Left cardiac atrium (tissue), 4 donors: ENCODE measurements at regions not wholly inside any gene's neighbourhood (a gene's known extent, or its start where the extent isn't known, plus 50 kb on each side); places are given as distances from the start of the nearest gene placed in this dataset.

Source experiments
- ATAC-seq, 2 donors: fragments of 200-7000 bp; cut with Tn5 transposase; one replicate each; pipeline ENCODE4 v1.9.1; 2020; ENCODE audit warnings: mild to moderate bottlenecking in 2 of 2, moderate library complexity in 2 of 2
- DNase-seq: peaks from one replicate; pipeline ENCODE4 v3.0.0-alpha.2; 2020
- intact Hi-C, 2 donors: fragments of 100-400 bp; cut with DNase I; formaldehyde crosslinking; loops; one replicate each; pipeline versions ENCODE4 v1.14.1 to v1.15.1; 2022 to 2023
- donor health status: DM: no; HTN: yes; CAD: no.
- donor health status: DM: no; HTN: yes; CAD: no; lungs with severe emphysema.
- donor health status: DM: yes; HTN: yes; CAD: no.
- donor health status: Dilated cardiomyopathy.

DNA sequence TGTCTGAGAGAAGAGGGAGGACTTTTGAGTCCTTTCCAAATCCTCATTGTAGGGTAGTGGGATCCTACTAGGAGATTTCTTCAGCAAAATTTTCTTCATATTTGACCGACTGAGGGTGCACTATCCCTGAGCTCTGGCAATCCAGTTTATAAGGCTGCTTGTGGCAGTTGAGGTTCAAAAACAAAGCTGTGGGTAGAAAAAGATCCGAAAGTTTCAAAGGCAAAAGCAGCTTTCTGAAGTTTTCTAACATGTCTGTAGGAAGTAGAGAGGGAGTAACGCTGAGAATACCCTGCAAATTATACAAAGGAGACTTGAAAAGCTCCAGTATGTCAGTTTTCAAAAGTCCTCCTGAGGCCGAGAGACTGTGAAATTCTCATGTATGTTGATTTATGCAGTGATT, 1039.3 kb upstream of the PIK3C3 start:
- DNase-seq = no peak

DNA sequence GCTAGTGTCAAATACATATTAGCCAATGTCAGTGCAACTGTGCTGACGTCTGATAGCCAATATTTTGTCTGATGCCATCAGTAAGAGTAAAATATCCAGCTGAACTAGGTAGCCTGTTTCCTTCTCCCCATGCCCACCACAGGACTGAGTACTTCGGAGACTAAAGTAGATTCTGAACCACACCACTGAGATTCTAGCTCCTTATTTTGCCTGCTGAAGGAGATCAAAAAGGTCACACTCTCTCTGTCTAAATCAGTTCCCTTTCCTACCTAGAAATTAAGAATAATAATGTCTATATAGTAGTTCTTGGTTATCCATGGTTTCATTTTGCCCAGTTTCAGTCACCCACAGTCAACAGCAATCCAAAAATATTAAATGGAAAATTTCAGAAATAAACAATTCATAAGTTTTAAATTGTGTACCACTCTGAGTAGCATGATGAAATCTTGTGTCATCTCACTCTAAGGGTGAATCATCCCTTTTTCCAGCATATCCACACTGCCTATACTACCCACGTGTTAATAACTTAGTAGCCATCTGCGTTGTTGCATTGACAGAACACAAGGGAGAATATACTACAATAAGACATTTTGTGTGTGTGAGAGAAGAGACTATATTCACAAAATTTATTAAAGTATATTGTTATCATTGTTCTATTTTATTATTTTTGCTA, 1043.3 kb upstream of the PIK3C3 start:
- ATAC-seq = no peak
- no peak for DNase-seq
- intact Hi-C loops = no loop called here

More for the DNA sequence above, 1039.3 kb upstream of the PIK3C3 start:
- intact Hi-C loops = no loop called here
- no peak for ATAC-seq

DNA sequence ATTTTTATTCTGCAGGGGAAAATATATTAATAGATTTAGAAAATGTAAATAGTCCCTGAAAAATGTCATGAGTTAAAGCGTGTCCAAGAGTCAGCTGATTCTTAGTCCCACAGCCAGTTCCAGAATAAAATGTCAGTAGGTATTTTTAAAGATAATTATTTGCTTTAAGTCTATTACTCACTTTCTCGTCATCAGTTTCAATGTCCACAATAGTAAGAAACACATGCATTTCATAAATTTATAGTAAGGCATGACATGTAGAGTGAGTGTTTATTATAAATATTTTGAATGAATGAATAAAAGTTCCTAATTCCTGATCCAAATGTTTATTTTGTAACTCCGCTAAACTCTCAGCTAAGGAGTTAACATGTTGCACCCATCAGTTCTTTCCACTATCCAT, 1044.0 kb upstream of the PIK3C3 start:
- intact Hi-C loops = no loop called here

DNA sequence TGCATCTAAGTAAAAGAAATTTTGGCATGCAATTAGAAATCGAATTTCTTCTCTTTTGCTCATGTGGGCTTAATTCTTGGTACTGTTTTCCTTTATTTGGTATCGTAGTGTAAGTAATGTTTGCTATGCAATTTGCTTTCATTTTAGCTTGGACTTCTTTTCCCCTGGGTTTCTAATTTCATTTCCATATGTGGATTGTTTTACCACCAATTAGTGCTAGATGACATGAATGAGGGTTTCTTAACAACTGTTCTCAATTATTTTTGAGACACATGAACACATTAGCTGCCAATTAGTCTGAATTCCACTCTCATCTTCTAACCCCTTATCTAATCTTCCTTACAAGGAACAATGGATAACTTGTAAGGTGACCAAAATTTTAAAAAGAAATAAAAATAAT, 1047.2 kb upstream of the PIK3C3 start:
- intact Hi-C loops = no loop called here
- no peak for DNase-seq
- no peak for ATAC-seq

More for the DNA sequence above, 1044.0 kb upstream of the PIK3C3 start:
- DNase-seq (no peak), ATAC-seq (no peak)

DNA sequence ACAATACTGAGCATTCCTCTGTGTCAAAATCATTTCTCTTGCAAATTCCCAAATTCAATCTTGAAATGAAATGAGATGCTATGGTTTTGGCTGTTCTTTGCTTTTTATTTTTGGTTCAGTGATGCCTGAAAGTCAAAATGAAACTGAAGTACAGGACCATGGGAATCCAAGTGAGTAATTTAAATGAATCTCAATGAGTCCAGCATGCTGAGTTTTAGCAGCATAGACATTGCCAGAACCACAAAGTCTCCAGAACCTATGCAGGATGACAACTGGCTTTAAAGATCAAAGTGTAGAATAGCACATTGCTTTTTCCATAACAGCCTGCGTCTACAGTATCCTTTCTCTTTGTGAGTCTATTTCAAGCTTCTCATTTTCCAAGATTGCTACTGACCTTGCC, 1050.7 kb upstream of the PIK3C3 start:
- ATAC-seq = no peak
- intact Hi-C loops = no loop called here
- no peak for DNase-seq

DNA sequence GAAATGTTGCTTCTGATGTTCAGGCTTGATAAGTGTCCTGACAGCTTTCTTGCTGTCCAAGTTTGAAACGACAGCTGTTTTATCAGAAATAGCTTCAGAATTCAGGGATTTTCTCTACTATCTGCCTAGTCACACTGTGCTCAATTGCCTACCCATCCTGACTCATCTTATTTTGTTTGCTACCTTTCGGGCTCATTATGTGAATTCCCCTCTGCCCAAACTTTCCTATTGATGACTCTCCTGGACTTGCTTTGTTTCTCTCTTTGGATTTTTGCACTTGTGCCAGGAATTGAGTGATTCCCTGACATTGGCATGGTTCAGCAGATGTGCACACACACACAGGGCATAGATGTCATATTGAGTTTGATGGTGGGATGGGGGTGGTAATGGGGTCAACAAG, 1052.6 kb upstream of the PIK3C3 start:
- intact Hi-C loops = no loop called here
- DNase-seq = no peak

DNA sequence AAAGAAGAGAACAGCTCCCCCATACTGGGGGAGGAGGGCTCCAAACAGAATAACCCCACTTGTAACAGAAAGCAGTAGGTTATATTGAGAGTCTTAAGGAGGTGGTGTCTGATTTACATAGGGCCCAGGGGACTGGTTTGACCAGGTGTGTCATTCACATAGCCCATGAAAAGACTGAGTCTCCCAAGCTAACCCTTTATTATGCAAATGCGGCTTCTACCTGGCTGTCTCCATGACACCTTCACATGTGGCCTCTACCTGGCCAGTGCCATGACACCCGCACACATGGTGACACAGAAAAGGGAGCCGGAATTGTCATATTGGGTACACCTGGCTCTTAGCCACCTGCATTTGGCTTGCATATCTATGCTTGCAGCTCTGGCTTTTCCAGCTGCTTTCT, 1057.2 kb upstream of the PIK3C3 start:
- intact Hi-C loops = no loop called here
- ATAC-seq = no peak
- DNase-seq = no peak

More for the DNA sequence above, 1052.6 kb upstream of the PIK3C3 start:
- ATAC-seq = no peak

DNA sequence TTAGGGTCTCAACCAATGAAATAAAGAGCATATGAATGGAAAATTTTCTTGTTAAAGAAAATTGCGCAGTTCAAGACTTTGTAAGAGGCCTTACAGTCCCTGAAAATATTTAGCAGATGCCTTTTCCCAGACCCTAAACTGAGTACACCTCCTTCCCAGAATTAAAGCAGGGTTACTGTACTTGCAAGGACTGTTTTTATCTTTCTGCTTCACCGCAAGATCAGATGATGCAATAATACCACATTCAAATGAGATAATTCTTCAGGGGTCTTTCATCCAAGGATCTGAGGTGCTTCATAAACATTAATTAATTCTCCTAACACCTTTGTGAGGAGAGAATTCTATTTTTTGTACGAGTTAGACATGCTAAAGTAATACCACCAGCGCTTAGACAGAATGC, 1071.8 kb upstream of the PIK3C3 start:
- no peak for ATAC-seq
- no peak for DNase-seq
- intact Hi-C loops = no loop called here

DNA sequence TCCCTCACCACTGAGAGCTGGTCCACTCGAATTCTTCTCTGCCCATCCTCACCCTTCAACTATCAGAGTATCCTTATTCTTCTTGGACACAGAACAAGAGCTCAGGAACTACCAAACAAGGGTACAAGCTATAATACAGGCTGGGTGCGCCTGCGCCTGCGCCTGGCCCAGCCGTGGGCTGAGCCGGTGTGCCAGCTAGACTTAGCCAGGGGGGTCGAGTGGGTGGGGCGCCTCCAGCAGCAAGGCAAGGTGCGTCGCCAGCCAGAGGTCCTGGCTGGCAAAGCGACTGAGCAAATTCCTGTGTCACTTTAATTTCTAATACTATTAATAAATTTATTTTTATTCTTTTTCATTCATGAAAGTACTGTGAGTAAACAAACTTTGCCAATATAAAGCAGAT, 1072.6 kb upstream of the PIK3C3 start:
- DNase-seq (no peak), ATAC-seq (no peak)
- intact Hi-C loops = no loop called here

DNA sequence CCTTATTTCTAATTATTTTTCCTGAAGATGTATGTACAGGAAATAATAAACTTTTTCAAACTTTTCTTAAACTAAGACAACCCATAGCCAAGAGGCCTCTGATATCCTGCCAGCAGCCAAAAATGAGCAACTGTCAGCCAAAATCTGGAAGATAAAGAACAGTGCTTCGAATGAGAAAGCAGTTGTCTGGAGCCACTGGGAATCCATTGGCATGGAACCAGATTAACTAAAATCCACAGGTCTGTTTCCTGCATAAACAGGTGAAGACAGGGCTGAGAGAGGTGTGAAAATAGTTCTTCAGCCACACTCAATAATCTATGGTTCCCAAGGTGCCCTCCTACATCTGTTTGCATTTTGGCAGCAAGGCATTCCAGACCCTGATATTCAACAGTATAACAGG, 1076.7 kb upstream of the PIK3C3 start:
- intact Hi-C loops = no loop called here

DNA sequence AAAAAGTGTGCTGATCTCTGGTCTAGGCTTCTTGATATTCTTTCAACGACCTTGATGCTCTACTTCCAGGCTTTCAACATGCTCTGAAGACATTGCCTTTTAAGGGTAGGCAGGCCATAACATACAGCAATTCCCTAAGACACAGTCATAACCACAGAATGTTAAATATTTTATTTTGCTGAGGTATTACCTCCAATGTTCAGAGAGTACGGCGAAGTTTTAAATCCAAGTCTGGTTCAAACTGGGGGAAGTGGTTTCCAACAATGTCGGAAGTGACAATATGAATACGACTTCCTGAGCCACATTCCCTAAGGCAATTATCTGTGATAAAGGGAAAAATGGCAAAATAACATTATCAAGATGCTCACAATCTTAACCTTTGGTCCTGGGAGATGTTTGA, 1077.9 kb upstream of the PIK3C3 start:
- ATAC-seq = no peak
- intact Hi-C loops = no loop called here
- DNase-seq = no peak

More for the DNA sequence above, 1076.7 kb upstream of the PIK3C3 start:
- ATAC-seq (no peak), DNase-seq (no peak)

DNA sequence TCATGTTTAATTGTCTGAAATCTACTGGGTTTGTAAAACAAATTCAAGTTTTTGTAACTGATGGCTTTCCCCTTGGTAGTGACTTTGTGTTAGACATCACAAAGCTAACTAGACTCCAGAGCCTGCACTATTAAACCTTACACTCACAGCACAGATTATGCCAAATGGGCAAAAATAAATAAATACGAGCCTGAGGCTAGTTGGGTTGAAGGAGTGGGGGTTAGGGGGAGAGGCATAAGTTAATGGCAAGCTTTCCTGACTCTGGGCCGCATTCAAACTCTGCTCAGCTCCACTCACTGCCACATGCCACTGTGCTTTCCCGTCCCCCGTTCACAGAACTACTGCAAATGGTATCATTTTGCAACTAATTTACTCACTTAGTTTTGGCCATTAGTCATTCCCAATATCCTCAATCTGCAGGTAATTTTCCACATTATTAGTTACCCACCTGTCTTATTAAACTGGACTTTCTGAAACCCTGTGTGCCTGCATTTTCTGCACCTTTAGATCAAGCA, 1079.9 kb upstream of the PIK3C3 start:
- ATAC-seq (no peak), DNase-seq (no peak)
- intact Hi-C loops = no loop called here

DNA sequence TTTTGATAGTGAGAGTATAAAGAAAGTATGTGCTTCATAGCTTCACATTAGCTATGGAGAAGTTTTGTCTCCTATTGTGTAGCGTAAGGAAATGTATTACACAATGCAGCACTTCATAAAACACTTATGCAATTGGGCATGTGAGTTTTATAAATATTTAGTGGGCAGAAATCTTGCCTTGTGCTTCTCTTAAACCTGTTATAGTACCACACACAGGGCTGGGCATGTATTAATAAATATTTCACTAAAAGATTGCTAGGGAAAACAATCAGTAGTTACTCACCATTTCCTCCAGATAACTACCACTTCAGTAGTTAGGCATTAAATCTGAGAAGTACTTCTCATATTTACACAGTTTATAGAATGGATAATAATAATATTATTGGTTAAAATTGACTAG, 1080.8 kb upstream of the PIK3C3 start:
- ATAC-seq = no peak
- no peak for DNase-seq
- intact Hi-C loops = no loop called here

DNA sequence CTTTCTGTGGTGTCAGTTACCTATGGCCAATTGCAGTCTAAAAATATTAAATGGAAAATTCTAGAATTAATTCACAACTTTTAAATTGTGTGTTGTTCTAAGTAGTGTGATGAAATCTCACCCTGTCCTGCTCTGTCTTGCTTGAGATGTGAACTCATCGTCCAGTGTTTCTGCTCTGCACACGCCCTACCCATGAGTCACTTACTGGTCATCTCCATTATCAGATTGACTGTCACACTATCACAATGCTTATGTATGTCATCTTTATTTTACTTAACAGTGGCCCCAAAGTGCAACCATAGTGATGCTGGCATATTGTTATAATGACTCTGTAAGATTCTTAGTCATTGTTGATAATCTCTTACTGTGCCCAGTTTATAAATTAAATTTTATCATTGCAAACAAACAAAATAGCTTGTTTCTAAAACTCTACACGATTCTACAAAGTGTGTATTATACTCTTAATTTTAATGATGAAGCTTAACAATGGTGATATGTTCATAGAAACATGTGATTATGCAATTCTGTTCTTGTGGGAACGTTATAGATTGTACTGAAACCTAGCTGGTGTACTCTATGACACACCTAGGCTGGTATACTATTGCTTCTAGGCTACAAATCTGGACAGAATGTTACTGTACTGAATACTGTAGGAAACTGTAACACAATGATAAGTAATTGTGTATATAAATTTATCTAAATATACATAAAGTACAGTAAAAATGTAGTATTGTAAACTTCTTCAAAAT, 1086.8 kb upstream of the PIK3C3 start:
- peak in 1 of 2 donors; percentile 32 for ATAC-seq
- no peak for DNase-seq
- intact Hi-C loops = no loop called here

DNA sequence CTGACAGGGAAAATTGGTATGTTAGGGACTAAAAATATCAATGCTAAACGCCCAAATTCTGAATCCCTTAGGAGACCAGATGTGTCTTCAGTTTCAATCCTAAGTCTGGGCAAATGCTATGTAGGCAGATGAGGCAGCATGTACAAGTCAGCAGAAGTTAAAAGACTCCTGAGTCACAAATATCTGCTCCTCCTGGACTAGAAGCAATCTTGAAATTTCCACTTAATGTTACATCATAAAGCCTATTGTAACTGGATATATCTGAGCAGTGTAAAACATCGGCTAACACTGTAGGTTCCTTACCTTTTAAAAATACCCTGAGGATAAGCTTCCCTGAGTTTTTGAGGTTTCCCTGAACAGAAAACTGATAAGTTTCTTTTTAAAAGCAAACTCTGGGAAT, 1087.6 kb upstream of the PIK3C3 start:
- intact Hi-C loops = no loop called here
- no peak for DNase-seq
- no peak for ATAC-seq

DNA sequence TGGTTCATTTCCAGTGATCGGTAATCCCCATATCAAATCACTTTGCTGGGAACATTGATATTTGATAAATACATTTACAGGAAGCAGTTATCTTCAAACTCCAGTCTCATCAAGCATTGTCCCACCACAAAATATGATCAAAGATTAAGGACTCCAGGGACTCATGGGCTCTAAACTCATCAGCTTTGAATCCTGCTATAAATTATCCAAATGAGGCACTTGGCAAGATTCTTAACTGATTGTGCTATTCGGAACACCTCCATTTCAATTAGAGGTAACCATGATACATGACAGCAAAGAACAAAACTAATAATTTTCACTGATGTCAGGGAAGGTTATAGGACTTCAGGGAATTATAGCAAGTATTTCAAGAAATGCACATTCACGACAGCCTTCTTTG, 1088.1 kb upstream of the PIK3C3 start:
- no peak for ATAC-seq
- no peak for DNase-seq
- intact Hi-C loops = no loop called here

DNA sequence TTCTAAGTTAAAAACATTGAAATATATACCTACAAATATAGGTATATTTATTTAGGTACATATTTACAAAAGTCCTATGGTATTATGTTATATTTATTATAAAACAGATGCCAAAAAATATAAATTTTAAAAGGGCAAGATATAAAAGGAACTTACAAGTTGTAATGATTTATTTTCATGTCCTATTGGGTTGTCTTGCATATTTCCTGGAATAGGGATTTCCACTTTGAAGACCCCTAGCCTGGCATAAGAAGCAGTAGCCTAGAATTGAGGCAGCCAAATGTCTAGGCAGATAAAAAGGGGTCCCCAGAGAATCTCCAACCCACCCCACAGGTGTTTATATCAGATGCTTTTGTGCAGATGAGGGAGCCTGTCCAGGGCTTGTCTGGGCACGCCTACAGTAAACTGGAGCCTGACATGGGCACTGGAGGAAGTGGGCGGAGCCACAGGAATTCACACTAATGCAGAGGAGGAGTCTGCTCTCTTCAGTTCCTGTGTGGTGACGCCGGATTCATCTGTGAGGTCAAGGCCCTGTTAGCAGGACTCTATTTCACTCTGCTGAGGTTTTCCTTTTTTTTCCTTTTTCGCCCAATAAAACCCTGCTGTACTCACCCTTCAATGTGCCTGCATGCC, 1088.9 kb upstream of the PIK3C3 start:
- no peak for DNase-seq
- intact Hi-C loops = no loop called here
- no peak for ATAC-seq

DNA sequence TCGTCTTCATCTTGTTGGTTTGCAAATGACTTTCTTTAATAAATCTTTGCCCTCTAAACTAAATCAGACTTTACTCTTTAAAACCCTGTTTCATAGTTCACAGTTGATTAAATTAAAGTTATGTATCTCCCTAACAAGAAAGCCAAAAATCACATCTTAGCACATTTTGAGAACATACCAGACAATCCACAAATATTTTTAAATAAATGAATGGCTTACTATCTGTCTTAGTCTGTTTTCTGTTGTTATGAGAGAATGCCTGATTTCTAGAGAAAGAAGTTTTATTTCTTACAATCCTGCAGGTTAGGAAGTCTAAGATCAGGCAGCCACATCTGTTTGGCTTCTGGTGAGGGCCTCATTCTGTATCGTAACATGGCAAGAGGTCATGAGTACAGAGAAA, 1090.2 kb upstream of the PIK3C3 start:
- intact Hi-C loops = no loop called here
- DNase-seq (no peak), ATAC-seq (no peak)

DNA sequence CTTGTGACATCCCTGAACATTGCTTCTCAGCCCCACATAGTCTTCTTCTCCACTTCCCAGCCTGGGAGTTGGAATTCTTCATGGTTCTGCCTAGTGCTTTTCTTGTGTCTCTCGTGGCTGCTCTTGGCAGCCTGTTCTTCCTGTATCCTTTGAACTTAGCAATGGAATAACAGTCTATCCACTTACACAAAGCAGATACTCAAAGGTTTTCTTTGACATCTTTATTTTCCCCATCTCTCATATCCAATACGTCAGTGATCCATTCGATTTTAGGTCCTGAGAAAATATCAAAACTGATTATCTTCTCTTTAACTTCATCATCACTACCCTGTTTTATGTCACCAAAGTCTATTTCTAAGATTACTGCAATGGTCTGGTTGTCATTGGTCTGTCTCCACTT, 1091.2 kb upstream of the PIK3C3 start:
- intact Hi-C loops = no loop called here
- DNase-seq = no peak
- no peak for ATAC-seq

DNA sequence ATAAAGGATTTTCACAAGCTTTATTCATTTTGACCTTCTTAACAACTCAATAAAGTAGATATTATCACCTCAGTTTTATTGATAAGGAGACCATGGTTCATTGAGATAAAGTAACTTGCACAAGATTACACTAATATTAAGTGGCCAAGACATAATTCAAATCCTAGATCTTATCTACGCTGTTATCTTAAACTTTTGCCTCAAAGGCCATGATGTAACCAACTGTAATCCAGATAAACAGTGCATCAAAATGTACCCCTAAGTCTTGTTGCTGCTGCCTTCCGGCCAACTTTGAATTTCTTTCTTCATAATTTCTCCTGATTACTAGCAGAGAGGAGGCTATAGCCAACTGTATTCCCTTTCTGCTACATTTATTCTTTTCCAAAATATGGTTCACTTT, 1094.8 kb upstream of the PIK3C3 start:
- intact Hi-C loops = no loop called here
- DNase-seq (no peak), ATAC-seq (no peak)

DNA sequence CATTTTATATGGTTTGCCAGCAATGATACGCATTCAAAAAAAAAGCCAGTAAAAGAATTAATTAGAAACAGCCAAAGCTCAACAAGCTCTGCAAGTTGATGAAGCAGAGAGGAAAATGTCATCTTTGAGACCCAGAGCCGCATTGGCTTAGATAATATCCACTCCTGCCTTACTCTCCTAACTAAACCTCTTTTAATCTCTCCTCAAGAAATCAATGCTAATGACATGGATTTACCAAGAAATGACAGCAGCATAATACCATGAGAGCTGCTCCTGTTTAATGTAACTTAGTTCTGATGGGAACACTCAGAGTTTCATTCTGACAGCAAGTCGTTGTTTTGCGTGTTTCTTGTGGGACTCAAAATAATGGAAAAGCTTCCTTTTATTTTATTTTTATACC, 1099.4 kb upstream of the PIK3C3 start:
- intact Hi-C loops = no loop called here
- DNase-seq (no peak), ATAC-seq (no peak)
